NCI-H2171 (cell line): ENCODE measurements at regions not wholly inside any gene's neighbourhood (a gene's known extent, or its start where the extent isn't known, plus 50 kb on each side); places are given as distances from the start of the nearest gene placed in this dataset.
"Not testable (repeated sequence)": the region's sequence is repeated elsewhere in the genome, so short reads cannot be mapped to it uniquely, and the experiment has no call there.

Experiments used
- DNase-seq: peaks from one replicate; lab custom pipeline; 2025; lab: John Stamatoyannopoulos, UW

GRCh38 chr15:62409466-62409865, 244.4 kb upstream of the C2CD4B start:
- no peak for DNase-seq

- no peak for DNase-seq
These were observed 247.6 kb upstream of the C2CD4B start for GRCh38 chr15:62412686-62413085.

- DNase-seq, result no peak
These were observed 248.1 kb upstream of the C2CD4B start for GRCh38 chr15:62413153-62413552.

- no peak for DNase-seq
These were observed 248.7 kb upstream of the C2CD4B start for GRCh38 chr15:62413786-62414185.

- no peak for DNase-seq
These were observed 250.4 kb upstream of the C2CD4B start for GRCh38 chr15:62415498-62415897.

GRCh38 chr15:62416526-62416925, 251.4 kb upstream of the C2CD4B start:
- DNase-seq, result no peak

- no peak for DNase-seq
These were observed 252.4 kb upstream of the C2CD4B start for GRCh38 chr15:62417439-62417838.

GRCh38 chr15:62418496-62418895, 253.4 kb upstream of the C2CD4B start:
- not testable (repeated sequence) for DNase-seq

GRCh38 chr15:62419192-62419591, 254.1 kb upstream of the C2CD4B start:
- DNase-seq, result no peak

- not testable (repeated sequence) for DNase-seq
These were observed 255.3 kb upstream of the C2CD4B start for GRCh38 chr15:62420371-62420770.

- no peak for DNase-seq
These were observed 256.2 kb upstream of the C2CD4B start for GRCh38 chr15:62421289-62421688.

- no peak for DNase-seq
These were observed 261.4 kb upstream of the C2CD4B start for GRCh38 chr15:62426387-62426956.

- DNase-seq, result no peak
These were observed 263.2 kb upstream of the C2CD4B start for GRCh38 chr15:62428259-62428658.

GRCh38 chr15:62428851-62429598, 263.9 kb upstream of the C2CD4B start:
- no peak for DNase-seq

GRCh38 chr15:62430056-62430455, 265.0 kb upstream of the C2CD4B start:
- DNase-seq, result no peak

- DNase-seq, result no peak
These were observed 265.5 kb upstream of the C2CD4B start for GRCh38 chr15:62430552-62430951.

- no peak for DNase-seq
These were observed 266.1 kb upstream of the C2CD4B start for GRCh38 chr15:62431008-62431797.

- no peak for DNase-seq
These were observed 266.7 kb upstream of the C2CD4B start for GRCh38 chr15:62431817-62432216.

- DNase-seq, result no peak
These were observed 267.8 kb upstream of the C2CD4B start for GRCh38 chr15:62432702-62433398.

GRCh38 chr15:62436235-62436634, 271.1 kb upstream of the C2CD4B start:
- no peak for DNase-seq

GRCh38 chr15:62437753-62438152, 272.7 kb upstream of the C2CD4B start:
- no peak for DNase-seq

- no peak for DNase-seq
These were observed 274.5 kb upstream of the C2CD4B start for GRCh38 chr15:62439543-62440016.
